ENCODE measurements at regions not wholly inside any gene's neighbourhood (a gene's known extent, or its start where the extent isn't known, plus 50 kb on each side); places are given as distances from the start of the nearest gene placed in this dataset.

DNA sequence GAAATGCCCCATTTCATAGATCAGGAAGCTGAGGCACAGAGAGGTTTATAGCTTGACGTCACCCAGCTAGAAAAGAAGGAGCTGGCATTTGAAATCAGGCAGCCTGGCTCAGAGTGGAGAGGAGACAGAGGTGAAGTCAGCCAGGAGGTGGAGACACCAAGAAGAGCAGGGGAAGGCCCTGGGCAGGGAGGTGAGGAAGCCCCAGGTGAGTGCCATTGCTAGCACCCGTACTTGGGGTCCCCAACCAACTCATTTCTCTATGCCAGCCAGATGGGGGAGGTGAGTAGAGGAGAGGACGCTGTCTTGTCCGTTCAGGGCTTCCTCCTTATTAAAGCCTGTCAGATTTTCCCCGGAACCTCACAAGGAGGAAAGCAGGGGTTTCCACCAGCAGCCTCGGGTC lies 149.6 kb upstream of the TLE3 start:
- TF ChIP-seq POLR2AphosphoS5 (IDR thresholded peaks at IDR 0.05) (no peak), POLR2A (IDR thresholded peaks at IDR 0.05) (no peak)
- TF ChIP-seq, protein P1, sequence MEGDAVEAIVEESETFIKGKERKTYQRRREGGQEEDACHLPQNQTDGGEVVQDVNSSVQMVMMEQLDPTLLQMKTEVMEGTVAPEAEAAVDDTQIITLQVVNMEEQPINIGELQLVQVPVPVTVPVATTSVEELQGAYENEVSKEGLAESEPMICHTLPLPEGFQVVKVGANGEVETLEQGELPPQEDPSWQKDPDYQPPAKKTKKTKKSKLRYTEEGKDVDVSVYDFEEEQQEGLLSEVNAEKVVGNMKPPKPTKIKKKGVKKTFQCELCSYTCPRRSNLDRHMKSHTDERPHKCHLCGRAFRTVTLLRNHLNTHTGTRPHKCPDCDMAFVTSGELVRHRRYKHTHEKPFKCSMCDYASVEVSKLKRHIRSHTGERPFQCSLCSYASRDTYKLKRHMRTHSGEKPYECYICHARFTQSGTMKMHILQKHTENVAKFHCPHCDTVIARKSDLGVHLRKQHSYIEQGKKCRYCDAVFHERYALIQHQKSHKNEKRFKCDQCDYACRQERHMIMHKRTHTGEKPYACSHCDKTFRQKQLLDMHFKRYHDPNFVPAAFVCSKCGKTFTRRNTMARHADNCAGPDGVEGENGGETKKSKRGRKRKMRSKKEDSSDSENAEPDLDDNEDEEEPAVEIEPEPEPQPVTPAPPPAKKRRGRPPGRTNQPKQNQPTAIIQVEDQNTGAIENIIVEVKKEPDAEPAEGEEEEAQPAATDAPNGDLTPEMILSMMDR (IDR thresholded peaks at IDR 0.05) = no peak

All from prostate gland (tissue), 2 donors.